ENCODE measurements at regions not wholly inside any gene's neighbourhood (a gene's known extent, or its start where the extent isn't known, plus 50 kb on each side); places are given as distances from the start of the nearest gene placed in this dataset.

- DNase-seq (ENCODE audit: low spot score): peak; percentile 31
Measured at GRCh38 chr11:134761386-134761785, 349.3 kb upstream of the B3GAT1 start.

- peak; percentile 17 for DNase-seq (ENCODE audit: low spot score)
Measured at GRCh38 chr11:134760957-134761356, 348.9 kb upstream of the B3GAT1 start.

DNA sequence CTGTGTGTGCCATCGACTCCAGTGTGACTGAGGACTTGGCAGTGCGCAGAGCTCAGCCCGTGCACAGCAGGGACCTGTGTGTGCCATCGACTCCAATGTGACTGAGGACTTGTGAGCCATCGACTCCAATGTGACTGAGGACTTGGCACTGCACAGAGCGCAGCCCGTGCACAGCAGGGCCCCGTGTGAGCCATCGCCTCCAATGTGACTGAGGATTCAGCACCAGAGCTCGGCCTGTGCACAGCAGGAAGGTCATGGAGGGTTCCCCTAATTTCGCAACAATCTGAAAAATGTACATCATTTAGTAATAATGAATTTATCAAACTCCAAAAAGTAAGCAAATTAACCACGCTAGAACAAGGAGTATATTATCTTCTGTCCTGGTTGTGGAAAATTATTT is 348.3 kb upstream of the B3GAT1 start:
- DNase-seq (ENCODE audit: low spot score): peak; percentile 30

GRCh38 chr11:134759855-134760254 is 347.8 kb upstream of the B3GAT1 start:
- peak; percentile 60 for DNase-seq (ENCODE audit: low spot score)

- peak; percentile 33 for DNase-seq (ENCODE audit: low spot score)
Measured at GRCh38 chr11:134759274-134759673, 347.2 kb upstream of the B3GAT1 start.

- DNase-seq (ENCODE audit: low spot score): peak; percentile 46
Measured at GRCh38 chr11:134758342-134758931, 346.4 kb upstream of the B3GAT1 start.

DNA sequence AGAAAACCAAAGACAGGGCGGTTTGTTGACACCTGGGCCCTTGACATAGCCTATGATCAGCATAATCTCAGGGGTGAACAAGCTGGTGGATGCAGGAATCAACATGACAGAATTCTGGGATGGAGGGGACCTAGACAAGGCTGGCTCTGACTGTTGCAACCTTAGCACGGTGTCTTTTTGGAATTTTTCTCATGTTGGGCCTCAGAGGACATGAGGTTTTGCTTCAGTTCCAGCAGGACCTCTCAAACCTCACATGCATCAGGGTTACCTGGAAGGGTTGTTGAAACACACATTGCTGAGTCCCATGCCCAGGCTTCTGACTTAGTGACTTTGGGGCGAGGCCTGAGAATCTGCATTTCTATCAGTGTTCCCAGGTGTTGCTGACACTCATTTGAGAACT is 345.6 kb upstream of the B3GAT1 start:
- peak; percentile 11 for DNase-seq (ENCODE audit: low spot score)

- DNase-seq (ENCODE audit: low spot score): peak; percentile 6
Measured at GRCh38 chr11:134756811-134757540, 344.9 kb upstream of the B3GAT1 start.

DNA sequence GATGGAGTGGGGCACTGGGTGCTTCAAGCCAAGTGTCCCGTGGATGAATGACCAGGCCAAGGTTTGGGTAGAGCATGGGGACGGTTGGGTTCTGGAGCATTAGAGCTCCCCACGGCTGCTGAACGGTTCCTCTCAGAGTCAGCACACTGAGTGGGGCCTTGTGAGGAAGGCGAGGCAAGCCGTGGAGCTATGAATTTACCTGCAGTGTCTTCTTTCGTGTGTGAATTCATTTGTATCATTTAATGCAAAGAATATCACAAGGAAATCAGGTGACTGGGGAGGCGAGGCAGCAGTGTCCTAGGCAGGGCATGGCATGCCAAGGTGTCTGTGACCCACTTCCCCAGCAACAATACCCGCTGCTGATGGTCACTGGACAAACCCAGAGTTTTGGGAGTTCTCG is 343.5 kb upstream of the B3GAT1 start:
- DNase-seq (ENCODE audit: low spot score): peak; percentile 36

GRCh38 chr11:134754521-134755198 is 342.6 kb upstream of the B3GAT1 start:
- peak; percentile 11 for DNase-seq (ENCODE audit: low spot score)

- peak; percentile 33 for DNase-seq (ENCODE audit: low spot score)
Measured at GRCh38 chr11:134753771-134754520, 341.9 kb upstream of the B3GAT1 start.

- DNase-seq (ENCODE audit: low spot score): peak; percentile 4
Measured at GRCh38 chr11:134752964-134753770, 341.1 kb upstream of the B3GAT1 start.

DNA sequence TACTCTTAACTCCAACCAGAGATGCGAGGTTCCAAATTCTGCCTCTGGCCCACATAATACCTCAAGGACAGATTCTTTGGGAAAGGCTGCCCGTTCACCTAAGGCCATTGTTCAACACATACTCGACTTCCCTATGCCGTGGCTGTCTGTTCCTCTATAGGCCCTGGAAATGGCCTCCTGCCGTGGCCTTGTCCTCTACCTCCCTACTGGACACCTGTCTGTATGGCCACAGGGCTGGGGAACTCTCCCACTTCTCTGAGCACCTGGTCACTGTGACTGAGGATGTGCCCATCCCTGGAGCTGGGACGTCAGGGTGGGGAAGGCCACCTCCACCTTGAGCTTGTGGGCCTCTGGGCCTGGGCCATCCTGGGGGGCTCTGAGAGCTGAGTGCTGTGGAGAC is 340.5 kb upstream of the B3GAT1 start:
- DNase-seq (ENCODE audit: low spot score): peak; percentile 34

- peak; percentile 11 for DNase-seq (ENCODE audit: low spot score)
Measured at GRCh38 chr11:134751766-134752165, 339.7 kb upstream of the B3GAT1 start.

DNA sequence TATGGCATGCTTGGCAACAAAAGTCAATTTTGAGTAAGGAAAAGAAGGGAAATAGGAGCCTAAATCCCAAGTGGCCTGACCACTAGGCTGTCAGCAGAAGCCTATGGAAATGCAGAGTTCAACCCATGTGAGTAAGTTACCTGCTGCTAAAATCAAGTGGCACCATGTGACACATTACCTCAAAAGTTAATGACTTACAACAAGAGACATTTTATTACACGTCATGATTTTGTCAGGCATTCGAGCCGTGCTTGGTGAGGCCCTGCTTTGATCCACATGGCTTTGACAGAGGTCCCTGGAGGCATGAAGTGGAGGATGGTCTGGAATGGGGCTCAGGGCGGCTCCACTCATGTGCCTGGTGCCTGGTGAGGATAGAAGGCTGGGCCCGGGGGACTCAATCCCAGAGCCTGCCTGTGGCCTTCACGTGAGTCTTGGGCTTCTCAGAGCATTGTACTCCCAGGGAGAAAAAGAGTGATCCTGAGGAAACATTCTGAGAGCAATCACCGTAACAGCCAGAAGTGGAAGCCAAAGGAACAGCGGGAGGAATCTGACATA is 339.1 kb upstream of the B3GAT1 start:
- no peak for DNase-seq (ENCODE audit: low spot score)

GRCh38 chr11:134750619-134751018 is 338.6 kb upstream of the B3GAT1 start:
- peak; percentile 5 for DNase-seq (ENCODE audit: low spot score)

DNA sequence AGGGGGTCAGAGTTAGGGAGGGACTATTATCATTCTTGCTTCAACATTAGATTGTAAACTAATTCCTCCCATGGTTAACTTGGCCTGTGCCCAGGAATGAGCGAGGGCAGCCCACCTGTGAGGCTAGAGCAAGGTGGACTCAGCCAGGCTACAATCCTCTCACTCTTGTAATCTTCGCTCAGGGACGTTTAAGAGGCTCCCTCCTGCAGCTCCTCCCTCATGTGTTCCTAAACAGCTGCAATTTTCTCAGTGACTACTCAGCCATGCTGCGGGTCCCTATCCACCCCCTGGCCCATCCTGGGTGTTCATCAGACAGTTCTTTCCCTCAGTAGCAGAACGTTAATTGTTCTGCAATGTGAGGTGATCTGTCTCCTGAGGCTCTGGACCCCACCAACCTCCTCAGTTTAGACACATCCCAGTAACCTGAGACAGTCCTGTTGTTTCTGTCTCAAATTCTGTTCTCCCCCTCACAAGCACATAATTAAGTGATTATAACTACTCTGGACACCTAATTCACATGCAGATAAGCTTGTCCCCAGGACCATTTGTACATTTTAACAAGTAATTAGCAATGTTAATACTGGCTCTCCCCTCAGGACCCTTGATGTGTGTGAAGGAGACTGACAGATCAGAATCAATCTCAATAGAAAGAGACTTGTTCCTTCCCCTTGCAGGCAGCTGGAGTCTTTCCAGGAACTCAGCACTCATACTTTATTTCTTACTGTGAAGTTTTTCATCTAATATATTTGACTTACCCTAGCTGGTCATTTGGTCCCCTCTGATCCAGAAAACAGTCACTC is 337.2 kb upstream of the B3GAT1 start:
- peak; percentile 8 for DNase-seq (ENCODE audit: low spot score)

- DNase-seq (ENCODE audit: low spot score): no peak
Measured at GRCh38 chr11:134746609-134747008, 334.6 kb upstream of the B3GAT1 start.

GRCh38 chr11:134745456-134745855 is 333.4 kb upstream of the B3GAT1 start:
- DNase-seq (ENCODE audit: low spot score): no peak

- no peak for DNase-seq (ENCODE audit: low spot score)
Measured at GRCh38 chr11:134743820-134744195, 331.8 kb upstream of the B3GAT1 start.
